ENCODE measurements at regions not wholly inside any gene's neighbourhood (a gene's known extent, or its start where the extent isn't known, plus 50 kb on each side); places are given as distances from the start of the nearest gene placed in this dataset.
"Not testable (repeated sequence)": the region's sequence is repeated elsewhere in the genome, so short reads cannot be mapped to it uniquely, and the experiment has no call there.

DNA sequence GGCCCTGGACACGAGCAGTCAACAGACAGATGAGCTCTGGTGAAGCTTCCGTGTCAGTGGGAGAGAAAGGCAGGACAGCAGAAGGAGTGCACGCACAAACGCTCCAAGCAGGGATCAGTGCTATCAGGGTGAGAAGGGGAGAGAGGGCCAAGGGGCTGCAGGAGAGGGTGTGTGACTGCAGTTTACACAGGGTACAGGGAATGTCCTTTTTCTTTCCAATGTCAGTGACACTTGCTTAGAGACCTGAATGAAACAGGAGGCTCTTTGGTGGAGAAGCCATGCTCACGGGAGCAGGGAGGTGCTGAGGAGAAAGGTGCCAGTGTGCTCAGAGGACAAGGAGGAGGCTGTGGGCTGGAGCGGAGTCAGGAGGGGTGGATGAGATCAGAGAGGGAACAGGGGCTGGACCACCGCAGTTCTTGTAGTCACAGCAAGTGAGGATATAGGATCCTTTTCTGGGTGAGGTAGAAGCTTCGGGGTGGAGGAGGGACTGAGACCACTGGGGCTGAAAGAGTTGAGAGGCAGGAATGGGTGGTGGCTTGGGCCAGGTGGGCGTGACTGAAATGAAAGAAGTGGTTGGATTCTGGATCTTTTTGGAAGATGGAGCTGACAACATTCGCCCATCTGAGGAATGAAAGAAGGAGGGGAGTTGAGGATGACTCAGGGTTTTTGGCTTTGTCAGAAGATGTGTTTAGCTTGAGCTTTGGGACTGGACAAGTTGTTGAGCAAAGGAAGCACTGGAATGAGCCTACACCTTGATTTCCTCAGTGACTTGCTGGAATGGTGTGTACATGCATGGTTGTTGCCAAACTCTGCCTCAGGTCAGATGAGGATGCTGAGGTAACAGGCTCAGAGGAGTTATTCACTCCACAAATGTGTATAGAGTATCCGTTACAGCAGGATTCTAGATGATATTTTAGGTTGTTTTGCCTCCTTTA lies 87.9 kb downstream of the ADAMTS15 start:
- Histone ChIP-seq H3K27me3 (ENCODE audit: control insufficient read depth, insufficient read depth, low read length, poor library complexity, severe bottlenecking) (no peaks in the 10 kb centered on the region), H3K4me3 (ENCODE audit: insufficient read depth, low read depth, low read length) (no peak overlapping the region), H3K36me3 (ENCODE audit: control insufficient read depth, insufficient read depth, low read length) (no peaks in the 10 kb centered on the region), H3K27ac (ENCODE audit: insufficient read depth, low read depth, low read length, poor library complexity, severe bottlenecking) (no peak overlapping the region), H3K9me3 (ENCODE audit: control insufficient read depth, low read length) (no peaks in the 10 kb centered on the region), H3K4me1 (ENCODE audit: control insufficient read depth, insufficient read depth, low read length) (peaks cover 3% of the 10 kb centered on the region)
- WGBS, 2 experiments, result 91 to 92% methylated on average over 11 of the region's 11 CpGs

DNA sequence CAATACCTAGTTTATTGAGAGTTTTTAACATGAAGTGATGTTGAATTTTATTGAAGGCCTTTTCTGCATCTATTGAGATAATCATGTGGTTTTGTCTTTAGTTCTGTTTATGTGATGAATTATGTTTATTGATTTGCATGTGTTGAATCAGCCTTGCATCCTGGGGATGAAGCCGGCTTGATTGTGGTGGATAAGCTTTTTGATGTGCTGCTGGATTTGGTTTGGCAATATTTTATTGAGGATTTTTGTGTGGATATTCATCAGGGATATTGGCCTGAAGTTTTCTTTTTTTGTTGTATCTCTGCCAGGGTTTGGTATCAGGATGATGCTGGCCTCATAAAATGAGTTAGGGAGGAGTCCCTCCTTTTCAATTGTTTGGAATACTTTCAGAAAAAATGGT lies 91.2 kb downstream of the ADAMTS15 start:
- H3K36me3 ChIP-seq (ENCODE audit: control insufficient read depth, insufficient read depth, low read length); H3K27me3 ChIP-seq (ENCODE audit: control insufficient read depth, insufficient read depth, low read length, poor library complexity, severe bottlenecking); H3K9me3 ChIP-seq (ENCODE audit: control insufficient read depth, low read length); H3K4me1 ChIP-seq (ENCODE audit: control insufficient read depth, insufficient read depth, low read length); H3K27ac ChIP-seq (ENCODE audit: insufficient read depth, low read depth, low read length, poor library complexity, severe bottlenecking); H3K4me3 ChIP-seq (ENCODE audit: insufficient read depth, low read depth, low read length): not testable (repeated sequence)
- WGBS, 2 experiments, result 90 to 94% methylated on average over 1 of the region's 1 CpG

DNA sequence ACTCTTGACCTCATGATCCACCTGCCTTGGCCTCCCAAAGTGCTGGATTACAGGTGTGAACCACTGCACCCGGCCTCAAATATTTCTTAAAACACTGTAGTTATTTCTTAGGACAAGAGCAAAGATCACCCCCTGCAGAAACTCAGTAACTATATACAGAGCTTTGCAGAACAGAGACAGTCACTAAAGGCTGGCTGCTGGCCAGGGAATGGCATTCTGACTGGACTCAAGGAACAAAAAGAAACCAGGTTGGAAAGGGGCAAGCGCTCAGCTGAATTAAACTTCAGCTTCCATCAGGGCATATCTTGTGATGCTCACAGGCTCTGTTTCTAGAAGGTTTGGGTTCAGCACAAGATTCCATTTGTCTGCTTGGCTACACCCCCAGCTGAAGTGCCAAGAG lies 95.8 kb downstream of the ADAMTS15 start:
- 88 to 94% methylated on average over 2 of the region's 2 CpGs for WGBS, 2 experiments
- no peaks in the 10 kb centered on the region for H3K9me3 ChIP-seq (ENCODE audit: control insufficient read depth, low read length)
- no peaks in the 10 kb centered on the region for H3K27me3 ChIP-seq (ENCODE audit: control insufficient read depth, insufficient read depth, low read length, poor library complexity, severe bottlenecking)
- no peaks in the 10 kb centered on the region for H3K36me3 ChIP-seq (ENCODE audit: control insufficient read depth, insufficient read depth, low read length)
- H3K27ac ChIP-seq (ENCODE audit: insufficient read depth, low read depth, low read length, poor library complexity, severe bottlenecking), result no peak overlapping the region
- H3K4me1 ChIP-seq (ENCODE audit: control insufficient read depth, insufficient read depth, low read length), result no peaks in the 10 kb centered on the region
- H3K4me3 ChIP-seq (ENCODE audit: insufficient read depth, low read depth, low read length), result no peak overlapping the region

DNA sequence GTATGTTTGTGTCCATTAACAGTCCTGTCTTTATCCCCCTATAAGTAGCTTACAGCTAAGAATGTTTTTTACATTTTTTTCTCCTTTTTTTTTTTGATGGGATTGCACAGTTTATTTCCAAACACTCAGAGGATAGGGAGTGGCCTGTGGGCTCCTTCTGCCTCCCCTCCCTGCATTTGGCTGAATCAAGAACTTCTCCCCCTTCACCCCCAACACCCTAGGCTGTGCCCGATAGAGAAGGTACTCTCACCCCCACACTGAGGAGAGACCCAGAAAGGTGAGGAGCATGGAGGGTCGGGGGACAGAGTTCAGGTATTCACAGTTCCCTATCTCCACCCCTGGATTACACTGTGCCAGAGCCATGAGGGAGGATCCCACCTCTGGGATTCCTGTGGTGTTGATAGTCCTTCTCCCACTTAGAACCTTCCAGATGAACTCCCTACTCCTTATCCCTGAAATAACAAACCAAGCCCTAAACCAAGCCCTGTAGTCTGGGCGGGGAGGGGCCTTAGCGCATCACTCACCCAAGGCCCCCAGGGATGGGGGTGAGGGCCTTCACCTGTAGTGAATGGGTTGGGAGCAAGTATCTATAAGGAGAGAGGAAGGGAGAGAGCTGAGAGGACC lies 97.1 kb downstream of the ADAMTS15 start:
- Histone ChIP-seq H3K27me3 (ENCODE audit: control insufficient read depth, insufficient read depth, low read length, poor library complexity, severe bottlenecking) (no peaks in the 10 kb centered on the region), H3K4me3 (ENCODE audit: insufficient read depth, low read depth, low read length) (no peak overlapping the region), H3K9me3 (ENCODE audit: control insufficient read depth, low read length) (no peaks in the 10 kb centered on the region), H3K36me3 (ENCODE audit: control insufficient read depth, insufficient read depth, low read length) (no peaks in the 10 kb centered on the region), H3K27ac (ENCODE audit: insufficient read depth, low read depth, low read length, poor library complexity, severe bottlenecking) (no peak overlapping the region), H3K4me1 (ENCODE audit: control insufficient read depth, insufficient read depth, low read length) (no peaks in the 10 kb centered on the region)
- WGBS, 2 experiments, result 95 to 99% methylated on average over 4 of the region's 4 CpGs

DNA sequence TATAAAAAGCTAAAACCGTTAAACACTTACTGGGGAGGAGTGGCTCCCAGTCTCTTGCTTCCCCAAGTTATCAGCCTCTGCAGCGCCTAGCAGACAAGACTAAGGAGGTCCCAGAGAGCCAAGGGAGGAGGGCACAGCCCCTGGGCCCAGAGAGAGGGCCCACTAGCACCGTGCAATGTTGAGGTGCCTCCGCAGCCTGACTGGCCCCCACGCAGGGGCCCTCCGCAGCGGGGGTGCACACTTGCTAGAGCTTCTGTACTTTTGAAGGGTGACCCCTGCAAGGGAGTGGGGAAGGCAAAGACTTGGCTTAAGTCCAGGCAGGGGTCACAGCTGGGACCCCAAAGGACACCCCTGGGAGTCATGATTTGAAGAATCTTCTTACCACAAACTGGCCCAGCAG lies 98.0 kb downstream of the ADAMTS15 start:
- H3K4me1 ChIP-seq (ENCODE audit: control insufficient read depth, insufficient read depth, low read length), result no peaks in the 10 kb centered on the region
- no peaks in the 10 kb centered on the region for H3K36me3 ChIP-seq (ENCODE audit: control insufficient read depth, insufficient read depth, low read length)
- H3K4me3 ChIP-seq (ENCODE audit: insufficient read depth, low read depth, low read length), result no peak overlapping the region
- H3K27me3 ChIP-seq (ENCODE audit: control insufficient read depth, insufficient read depth, low read length, poor library complexity, severe bottlenecking), result no peaks in the 10 kb centered on the region
- 85 to 88% methylated on average over 7 of the region's 7 CpGs for WGBS, 2 experiments
- no peak overlapping the region for H3K27ac ChIP-seq (ENCODE audit: insufficient read depth, low read depth, low read length, poor library complexity, severe bottlenecking)
- no peaks in the 10 kb centered on the region for H3K9me3 ChIP-seq (ENCODE audit: control insufficient read depth, low read length)

DNA sequence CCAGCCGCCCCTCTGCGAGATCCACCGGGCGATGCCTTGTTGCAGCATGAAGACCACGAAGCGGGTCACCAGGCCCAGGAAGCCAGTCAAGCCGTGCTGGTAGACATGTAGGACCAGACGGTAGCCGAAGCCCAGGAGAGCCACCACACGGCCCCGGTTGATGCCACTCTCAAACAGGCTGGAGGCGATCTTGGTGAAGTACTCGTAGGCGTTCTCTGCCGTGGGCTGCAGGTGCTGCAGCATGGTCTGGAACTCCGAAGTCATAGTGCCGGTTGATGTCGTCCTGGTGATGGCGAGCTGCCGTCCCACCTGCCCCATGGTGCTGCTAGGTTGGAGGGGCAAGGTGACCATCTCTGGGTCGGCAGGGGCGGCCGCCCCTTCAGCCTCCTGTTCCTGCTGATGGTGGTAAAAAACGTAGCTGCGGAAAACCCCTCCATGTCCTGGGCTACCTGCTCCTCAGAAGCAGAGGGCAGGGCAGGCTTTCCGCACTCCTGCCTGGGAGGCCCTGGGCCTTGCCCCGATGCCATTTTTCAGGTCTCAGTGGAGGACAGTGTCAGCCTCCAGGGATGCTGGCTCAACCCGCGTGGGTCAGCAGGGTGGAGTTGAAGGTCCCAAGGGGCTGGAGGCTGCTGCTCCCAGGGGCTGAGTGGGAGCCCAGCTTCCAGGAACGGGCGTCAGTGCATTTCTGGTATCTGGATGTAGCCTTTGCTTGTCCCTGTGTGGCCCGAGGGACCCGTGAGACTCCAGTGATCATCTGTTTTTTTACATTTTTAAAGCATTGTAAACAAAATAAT lies 98.7 kb downstream of the ADAMTS15 start:
- Histone ChIP-seq H3K4me1 (ENCODE audit: control insufficient read depth, insufficient read depth, low read length) (no peaks in the 10 kb centered on the region), H3K27ac (ENCODE audit: insufficient read depth, low read depth, low read length, poor library complexity, severe bottlenecking) (no peak overlapping the region), H3K27me3 (ENCODE audit: control insufficient read depth, insufficient read depth, low read length, poor library complexity, severe bottlenecking) (no peaks in the 10 kb centered on the region), H3K36me3 (ENCODE audit: control insufficient read depth, insufficient read depth, low read length) (no peaks in the 10 kb centered on the region), H3K4me3 (ENCODE audit: insufficient read depth, low read depth, low read length) (no peak overlapping the region), H3K9me3 (ENCODE audit: control insufficient read depth, low read length) (no peaks in the 10 kb centered on the region)
- WGBS, 2 experiments, result 95% methylated on average over 33 of the region's 33 CpGs

DNA sequence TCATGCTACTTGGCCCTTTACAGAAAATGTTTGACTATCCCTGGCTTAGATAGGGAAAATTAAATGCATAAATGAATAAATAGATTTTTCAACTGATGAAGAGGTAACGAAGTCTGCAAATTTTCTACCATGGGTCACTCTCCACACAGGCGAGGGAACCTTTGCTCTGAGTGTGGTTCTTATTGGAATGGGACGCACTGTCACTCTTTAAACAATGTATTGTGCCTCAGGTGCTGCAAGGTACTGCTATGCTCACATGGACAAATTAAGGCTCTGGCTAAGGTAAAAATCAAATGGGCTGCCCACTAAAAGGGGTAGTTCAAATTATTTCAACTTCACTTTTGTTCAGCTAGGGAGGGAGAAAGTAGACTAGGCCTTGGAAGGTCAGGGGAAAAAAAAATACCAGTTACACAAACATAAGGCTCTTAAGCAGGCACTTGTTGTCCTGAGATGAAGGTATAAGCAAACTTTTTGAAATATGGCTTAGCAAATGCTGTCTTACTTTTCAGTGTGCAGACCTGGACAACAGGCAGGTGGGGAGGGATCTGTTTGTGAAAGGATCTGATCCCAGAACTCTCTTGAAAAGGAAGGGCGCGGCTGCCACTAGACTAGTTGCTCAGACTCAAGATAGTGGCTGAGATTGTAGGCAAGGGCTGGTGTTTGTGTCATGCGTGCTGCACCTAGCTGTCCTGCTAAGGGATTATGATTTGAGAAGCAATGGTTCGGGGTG lies 99.5 kb downstream of the ADAMTS15 start:
- Histone ChIP-seq H3K4me3 (ENCODE audit: insufficient read depth, low read depth, low read length) (no peak overlapping the region), H3K4me1 (ENCODE audit: control insufficient read depth, insufficient read depth, low read length) (no peaks in the 10 kb centered on the region), H3K27me3 (ENCODE audit: control insufficient read depth, insufficient read depth, low read length, poor library complexity, severe bottlenecking) (no peaks in the 10 kb centered on the region), H3K27ac (ENCODE audit: insufficient read depth, low read depth, low read length, poor library complexity, severe bottlenecking) (no peak overlapping the region), H3K9me3 (ENCODE audit: control insufficient read depth, low read length) (no peaks in the 10 kb centered on the region), H3K36me3 (ENCODE audit: control insufficient read depth, insufficient read depth, low read length) (no peaks in the 10 kb centered on the region)
- WGBS, 2 experiments, result 81 to 84% methylated on average over 7 of the region's 7 CpGs

DNA sequence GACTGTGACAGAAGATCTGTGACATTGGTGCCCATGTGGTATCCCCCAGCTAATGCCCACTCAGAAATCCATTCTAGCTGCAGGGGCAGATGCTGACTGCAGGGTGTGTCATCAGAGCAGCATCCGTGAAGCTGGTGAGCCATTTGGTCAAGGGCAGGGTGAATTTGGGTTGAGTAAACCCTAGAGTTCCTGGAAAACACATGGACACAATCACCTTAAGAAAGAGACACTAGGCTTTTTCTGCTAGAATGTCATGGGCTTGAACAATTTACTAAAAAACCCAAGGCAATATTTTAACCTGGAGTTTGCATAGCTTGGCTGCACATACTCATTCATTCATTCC lies 100.0 kb downstream of the ADAMTS15 start:
- Histone ChIP-seq H3K9me3 (ENCODE audit: control insufficient read depth, low read length) (no peaks in the 10 kb centered on the region), H3K27me3 (ENCODE audit: control insufficient read depth, insufficient read depth, low read length, poor library complexity, severe bottlenecking) (no peaks in the 10 kb centered on the region), H3K4me1 (ENCODE audit: control insufficient read depth, insufficient read depth, low read length) (no peaks in the 10 kb centered on the region), H3K27ac (ENCODE audit: insufficient read depth, low read depth, low read length, poor library complexity, severe bottlenecking) (no peak overlapping the region), H3K36me3 (ENCODE audit: control insufficient read depth, insufficient read depth, low read length) (no peaks in the 10 kb centered on the region), H3K4me3 (ENCODE audit: insufficient read depth, low read depth, low read length) (no peak overlapping the region)
- 90 to 100% methylated on average over 1 of the region's 1 CpG for WGBS, 2 experiments

DNA sequence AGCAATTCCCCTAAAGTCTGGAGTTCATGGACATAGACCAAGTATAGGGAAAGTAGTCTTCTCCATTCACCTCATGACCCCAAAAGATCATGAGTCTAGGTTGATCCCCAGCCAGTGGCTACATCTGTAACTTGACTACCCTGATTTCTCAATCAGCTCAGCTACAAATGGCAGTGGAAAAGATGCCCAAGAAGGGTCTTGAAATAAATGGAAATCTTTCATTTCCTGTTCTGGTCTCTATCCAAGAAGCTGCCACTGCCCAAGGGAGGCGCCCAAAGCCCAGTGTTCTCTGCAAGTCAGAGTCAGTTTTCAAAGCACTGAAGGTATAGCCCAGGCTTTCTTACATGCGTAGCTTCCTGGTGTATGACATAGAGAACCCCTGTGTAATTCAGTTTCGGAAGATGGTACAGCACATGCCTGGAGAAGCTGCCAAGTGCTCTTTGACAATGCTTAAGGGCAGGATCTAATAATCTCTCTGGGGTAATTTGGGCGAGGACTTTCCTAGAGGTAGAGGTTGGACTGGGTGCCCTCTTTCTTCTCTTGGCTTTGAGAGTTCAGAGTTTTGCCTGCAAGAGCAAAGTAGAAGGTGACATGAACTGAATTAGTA lies 101.1 kb downstream of the ADAMTS15 start:
- no peaks in the 10 kb centered on the region for H3K36me3 ChIP-seq (ENCODE audit: control insufficient read depth, insufficient read depth, low read length)
- H3K4me3 ChIP-seq (ENCODE audit: insufficient read depth, low read depth, low read length), result no peak overlapping the region
- no peaks in the 10 kb centered on the region for H3K4me1 ChIP-seq (ENCODE audit: control insufficient read depth, insufficient read depth, low read length)
- no peak overlapping the region for H3K27ac ChIP-seq (ENCODE audit: insufficient read depth, low read depth, low read length, poor library complexity, severe bottlenecking)
- WGBS, 2 experiments, result 93 to 95% methylated on average over 4 of the region's 4 CpGs
- H3K27me3 ChIP-seq (ENCODE audit: control insufficient read depth, insufficient read depth, low read length, poor library complexity, severe bottlenecking), result no peaks in the 10 kb centered on the region
- no peaks in the 10 kb centered on the region for H3K9me3 ChIP-seq (ENCODE audit: control insufficient read depth, low read length)

Data from ectodermal cell (in vitro differentiated cells).